ENCODE measurements at regions not wholly inside any gene's neighbourhood (a gene's known extent, or its start where the extent isn't known, plus 50 kb on each side); places are given as distances from the start of the nearest gene placed in this dataset.

GRCh38 chr2:126449677-126450076 is 206.3 kb upstream of the GYPC start:
- H3K79me2 ChIP-seq (ENCODE audit: insufficient read depth, low read length), result no peaks in the 10 kb centered on the region
- no CpG with 5 or more reads among the region's 2 CpGs for WGBS (ENCODE audit: insufficient coverage)
- no peak for DNase-seq
- Mint-ChIP-seq H3K9me3 (peaks cover 0 to 8% (median under 1%) of the 10 kb centered on the region in 7 donors), H3K4me3 (no peak overlapping the region), H3K36me3 (no peaks in the 10 kb centered on the region), H3K27ac (no peak overlapping the region), H3K4me1 (no peaks in the 10 kb centered on the region), H3K27me3 (ENCODE audit: low read depth in 3 of 3) (peaks cover 0 to 5% (median 4%) of the 10 kb centered on the region in 3 donors)
- H3K9ac ChIP-seq (ENCODE audit: insufficient read depth, low read length, poor library complexity, severe bottlenecking), result no peak overlapping the region
- no peaks in the 10 kb centered on the region for H3K4me1 ChIP-seq (ENCODE audit: control insufficient read depth in 1 of 2, insufficient read depth in 2 of 2, low read length in 2 of 2)
- H2AFZ ChIP-seq (ENCODE audit: insufficient read depth, low read depth, low read length, poor library complexity, severe bottlenecking), result no peak overlapping the region
- intact Hi-C loops (cut with micrococcal nuclease), result no loop called here
- no peaks in the 10 kb centered on the region for H4K20me1 ChIP-seq (ENCODE audit: insufficient read depth, low read length)
- no peak overlapping the region for H3K4me3 ChIP-seq (replicated peaks in 1 of 3; ENCODE audit: low read depth in 2 of 3, low read length in 3 of 3)
- H3K4me2 ChIP-seq (replicated peaks; ENCODE audit: extremely low read depth, low read length, poor library complexity, severe bottlenecking), result no peak overlapping the region
- no peaks in the 10 kb centered on the region for H3K27me3 ChIP-seq (ENCODE audit: control insufficient read depth in 2 of 2, insufficient read depth in 2 of 2, low read length in 2 of 2)
- H3K9me3 ChIP-seq (replicated peaks in 1 of 2; ENCODE audit: control insufficient read depth in 1 of 2, insufficient read depth in 1 of 2, low read length in 2 of 2), result peaks cover 0 to 5% of the 10 kb centered on the region in 2 donors
- no peak overlapping the region for H3K27ac ChIP-seq (ENCODE audit: low read depth in 1 of 2, low read length in 2 of 2)
- H3K36me3 ChIP-seq (replicated peaks in 1 of 2; ENCODE audit: control insufficient read depth in 1 of 2, insufficient read depth in 2 of 2, low read length in 2 of 2), result no peaks in the 10 kb centered on the region
- no peak for TF ChIP-seq CTCF (IDR thresholded peaks at IDR 0.05)

GRCh38 chr2:126463892-126464674 is 191.9 kb upstream of the GYPC start:
- Histone ChIP-seq H3K27me3 (ENCODE audit: control insufficient read depth in 2 of 2, insufficient read depth in 2 of 2, low read length in 2 of 2) (no peaks in the 10 kb centered on the region), H3K9ac (ENCODE audit: insufficient read depth, low read length, poor library complexity, severe bottlenecking) (no peak overlapping the region), H3K36me3 (replicated peaks in 1 of 2; ENCODE audit: control insufficient read depth in 1 of 2, insufficient read depth in 2 of 2, low read length in 2 of 2) (no peaks in the 10 kb centered on the region), H3K4me1 (ENCODE audit: control insufficient read depth in 1 of 2, insufficient read depth in 2 of 2, low read length in 2 of 2) (no peaks in the 10 kb centered on the region), H3K4me3 (replicated peaks in 1 of 3; ENCODE audit: low read depth in 2 of 3, low read length in 3 of 3) (no peak overlapping the region), H3K4me2 (replicated peaks; ENCODE audit: extremely low read depth, low read length, poor library complexity, severe bottlenecking) (no peak overlapping the region), H3K79me2 (ENCODE audit: insufficient read depth, low read length) (no peaks in the 10 kb centered on the region), H3K9me3 (replicated peaks in 1 of 2; ENCODE audit: control insufficient read depth in 1 of 2, insufficient read depth in 1 of 2, low read length in 2 of 2) (no peaks in the 10 kb centered on the region), H2AFZ (ENCODE audit: insufficient read depth, low read depth, low read length, poor library complexity, severe bottlenecking) (no peak overlapping the region), H4K20me1 (ENCODE audit: insufficient read depth, low read length) (no peaks in the 10 kb centered on the region), H3K27ac (ENCODE audit: low read depth in 1 of 2, low read length in 2 of 2) (no peak overlapping the region)
- intact Hi-C loops (cut with micrococcal nuclease), result no loop called here
- no peak for DNase-seq
- Mint-ChIP-seq H3K36me3 (no peaks in the 10 kb centered on the region), H3K27ac (no peak overlapping the region), H3K4me1 (no peaks in the 10 kb centered on the region), H3K4me3 (no peak overlapping the region), H3K9me3 (peaks cover 0 to 6% (median 2%) of the 10 kb centered on the region in 7 donors), H3K27me3 (ENCODE audit: low read depth in 3 of 3) (peaks cover 0 to 2% (median 0%) of the 10 kb centered on the region in 3 donors)
- WGBS (ENCODE audit: insufficient coverage), result 83% methylated on average over 3 of the region's 8 CpGs
- no peak for TF ChIP-seq CTCF (IDR thresholded peaks at IDR 0.05)
